ENCODE measurements at regions not wholly inside any gene's neighbourhood (a gene's known extent, or its start where the extent isn't known, plus 50 kb on each side); places are given as distances from the start of the nearest gene placed in this dataset.
"Not testable (repeated sequence)": the region's sequence is repeated elsewhere in the genome, so short reads cannot be mapped to it uniquely, and the experiment has no call there.

DNA sequence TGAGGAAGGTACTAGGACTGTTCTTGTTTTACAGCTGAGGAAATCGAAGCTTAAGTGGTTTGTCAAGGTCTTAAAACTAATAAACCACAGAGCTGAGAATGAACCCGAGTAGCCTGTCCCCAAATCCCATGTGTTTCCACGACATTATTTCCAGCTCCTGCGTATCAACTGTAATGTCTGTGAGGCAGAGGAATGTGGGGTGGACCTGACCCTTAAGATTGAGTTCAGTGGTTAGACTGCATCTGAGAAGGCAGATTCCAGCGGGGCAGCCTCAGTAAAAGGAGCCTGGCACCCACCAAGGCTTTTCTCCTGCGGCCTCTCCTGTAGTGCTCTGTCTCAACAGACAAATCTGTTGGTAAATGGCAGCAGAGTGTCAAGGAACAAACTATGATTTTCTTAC, 81.9 kb upstream of the TMEM178A start:
- no peak for DNase-seq

DNA sequence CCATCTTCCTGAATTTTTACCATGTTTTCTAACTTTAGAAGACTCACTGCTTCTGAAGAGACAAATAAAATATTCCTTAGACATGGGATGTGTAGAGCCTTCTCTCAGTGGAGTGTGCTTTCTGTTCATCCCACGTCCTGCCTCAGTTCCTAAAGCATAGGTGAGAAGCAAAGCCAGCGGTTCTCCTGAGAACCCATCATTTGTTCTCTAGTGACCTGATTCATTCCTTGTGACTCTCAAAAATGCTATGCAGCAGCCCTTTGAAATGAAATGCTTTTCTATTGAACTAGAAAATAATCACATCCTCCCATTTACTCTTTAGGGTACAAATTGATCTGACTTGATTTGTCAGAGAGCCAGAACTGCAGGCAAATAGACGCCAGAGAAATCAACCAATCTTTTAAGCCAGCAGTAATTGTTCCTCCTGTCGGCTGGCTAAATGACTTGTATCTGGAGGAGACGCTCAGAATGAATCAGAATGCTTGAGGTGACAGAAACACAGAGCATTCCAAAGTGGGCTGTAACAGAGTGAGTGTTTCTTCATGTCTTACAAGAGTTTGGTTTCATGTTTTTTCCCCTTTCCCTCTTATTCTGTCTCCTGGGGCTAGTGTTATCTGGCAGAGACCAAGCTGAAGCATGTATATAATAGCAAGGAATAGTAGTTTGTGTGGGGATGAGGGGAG, 81.3 kb upstream of the TMEM178A start:
- no peak for DNase-seq

DNA sequence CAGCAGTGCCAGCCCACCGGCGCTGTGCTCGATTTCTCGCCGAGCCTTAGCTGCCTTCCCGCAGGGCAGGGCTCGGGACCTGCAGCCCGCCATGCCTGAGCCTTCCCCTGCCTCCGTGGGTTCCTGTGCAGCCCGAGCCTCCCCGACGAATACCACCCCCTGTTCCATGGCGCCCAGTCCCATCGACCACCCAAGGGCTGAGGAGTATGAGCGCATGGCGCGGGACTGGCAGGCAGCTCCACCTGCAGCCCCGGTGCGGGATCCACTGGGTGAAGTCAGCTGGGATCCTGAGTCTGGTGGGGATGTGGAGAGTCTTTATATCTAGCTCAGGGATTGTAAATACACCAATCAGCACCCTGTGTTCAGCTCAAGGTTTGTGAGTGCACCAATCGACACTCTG, 80.2 kb upstream of the TMEM178A start:
- DNase-seq = not testable (repeated sequence)

DNA sequence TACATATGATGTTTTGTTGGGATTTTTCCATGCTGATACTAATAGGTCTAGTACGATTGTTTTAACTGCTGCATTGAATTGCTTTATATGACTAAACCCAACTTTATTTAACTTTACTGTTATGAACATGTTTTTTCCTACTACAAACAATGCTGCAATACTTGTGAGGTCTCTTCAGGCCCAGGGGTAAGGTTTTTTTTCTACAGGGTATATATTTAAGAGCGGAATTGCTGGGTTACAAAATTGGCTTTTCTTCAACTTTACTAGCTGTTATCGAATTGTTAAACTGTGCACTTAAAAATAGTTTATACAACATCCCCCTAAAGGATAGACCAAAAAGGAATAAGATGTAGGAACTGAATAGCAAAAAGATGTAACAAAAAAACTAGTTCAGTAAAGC, 78.5 kb upstream of the TMEM178A start:
- no peak for DNase-seq

DNA sequence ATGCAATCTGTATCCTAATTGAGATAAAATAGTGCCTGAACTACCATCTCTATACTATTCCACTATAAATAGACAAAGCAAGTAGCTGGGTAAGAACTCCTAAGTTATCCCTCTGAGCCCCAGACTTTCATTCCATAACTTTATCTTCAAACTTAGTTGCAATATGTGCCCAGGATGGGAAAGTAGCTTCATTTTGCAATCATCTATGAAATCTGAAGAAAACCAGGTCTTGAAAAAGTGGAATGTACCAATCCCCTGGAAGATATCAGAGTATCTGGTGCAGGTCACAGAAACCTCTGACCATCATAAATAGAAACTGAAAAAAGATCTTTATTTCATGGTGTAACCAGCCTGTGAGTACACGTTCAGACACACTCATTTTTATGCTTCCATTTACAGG, 78.1 kb upstream of the TMEM178A start:
- no peak for DNase-seq

DNA sequence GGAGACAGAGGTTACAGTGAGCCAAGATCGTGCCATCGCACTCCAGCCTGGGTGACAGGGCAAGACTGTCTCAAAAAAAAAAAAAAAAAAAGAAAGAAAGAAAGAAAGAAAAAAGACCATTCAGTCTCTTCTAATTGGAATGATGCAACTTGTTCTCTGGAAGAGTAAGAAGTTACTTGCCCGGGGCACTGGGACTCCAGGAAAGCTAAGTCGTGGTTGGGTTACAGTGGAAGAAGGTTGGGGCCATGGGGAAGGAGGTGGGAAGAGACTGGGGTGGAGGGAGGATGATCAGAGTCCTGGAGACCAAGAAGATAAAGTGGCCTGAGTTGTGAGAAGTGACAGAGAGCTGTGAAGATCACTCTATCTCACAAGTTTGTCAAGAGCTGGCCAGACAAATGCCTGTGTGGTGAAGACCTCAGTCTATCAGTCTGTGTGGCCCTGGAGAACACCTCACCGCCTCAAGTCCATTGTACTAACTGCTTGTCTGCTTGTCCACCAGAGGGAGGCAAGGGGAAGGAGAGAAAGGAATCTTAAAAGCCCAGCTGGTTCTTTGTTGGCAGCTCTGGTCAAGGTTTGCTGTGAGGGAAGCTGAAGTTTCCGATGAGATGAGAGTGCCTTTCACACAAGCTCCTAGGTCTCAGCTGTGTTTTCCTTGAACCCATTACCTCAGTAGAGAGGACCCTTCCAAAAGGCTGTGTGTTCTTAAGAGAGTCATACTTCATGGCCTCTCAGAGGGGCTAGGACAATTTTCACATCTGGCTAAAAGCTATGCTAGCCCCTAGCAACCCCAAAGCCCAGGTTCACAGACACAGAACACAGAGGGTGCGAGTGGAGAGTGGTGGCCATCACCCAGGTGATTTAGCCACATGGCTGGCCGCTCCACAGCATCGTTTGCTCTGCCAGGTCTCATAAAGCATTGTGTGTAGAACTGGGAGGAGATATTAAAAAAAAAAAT, 72.0 kb upstream of the TMEM178A start:
- no peak for DNase-seq

DNA sequence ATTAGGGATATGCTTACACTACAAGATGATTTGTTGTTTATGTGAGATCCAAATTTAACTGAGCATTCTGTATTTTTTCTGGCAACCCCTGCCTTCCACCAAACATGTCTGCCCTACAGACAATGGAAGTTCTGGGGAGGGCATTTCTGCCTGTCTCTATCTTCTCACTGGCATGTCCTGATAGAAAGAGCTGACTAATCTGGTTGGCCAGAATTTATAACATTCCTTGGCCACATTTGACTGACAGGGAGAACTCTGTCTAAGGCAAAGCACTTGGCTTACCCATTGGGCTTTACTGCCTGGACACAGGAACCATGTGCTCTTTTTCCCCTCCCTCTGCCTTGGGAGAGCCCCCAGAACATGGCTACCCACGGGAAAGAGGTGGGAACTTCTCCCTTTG, 70.6 kb upstream of the TMEM178A start:
- no peak for DNase-seq

DNA sequence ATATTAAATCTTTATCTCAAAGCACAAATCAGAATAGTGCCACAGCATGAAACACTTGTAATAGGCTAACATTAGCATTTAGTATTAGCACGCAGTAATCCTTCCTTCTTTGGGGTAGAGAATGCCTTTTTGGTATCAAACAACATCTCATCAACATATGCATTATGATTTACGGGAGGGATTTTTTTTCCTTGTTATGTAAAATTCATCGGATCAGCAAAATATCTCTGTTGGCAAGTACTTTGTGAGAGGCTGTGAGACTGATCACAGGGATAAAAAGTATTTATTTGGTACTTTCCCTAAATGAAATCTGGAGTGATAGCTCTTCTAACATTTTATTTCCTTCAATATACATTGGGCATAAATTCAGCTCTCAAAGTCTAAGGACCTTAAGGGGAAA, 68.4 kb upstream of the TMEM178A start:
- DNase-seq = no peak

DNA sequence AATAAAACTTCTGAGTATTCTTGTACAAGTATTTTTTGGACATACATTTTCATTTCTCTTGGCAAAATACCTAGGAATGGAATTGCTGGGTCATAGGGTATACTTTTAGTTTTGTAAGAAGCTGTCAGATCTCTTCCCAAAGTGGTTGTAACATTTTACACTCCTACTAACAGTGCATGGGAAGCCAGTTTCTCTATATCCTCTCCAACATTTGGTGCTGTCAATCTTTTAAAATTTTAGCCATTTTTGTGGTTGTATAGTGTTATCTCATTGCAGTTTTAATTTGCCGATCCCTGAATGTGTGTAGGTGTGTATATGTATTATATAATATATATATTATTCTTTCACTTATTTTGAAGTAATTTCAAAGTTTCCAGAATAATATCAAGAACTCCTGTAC, 63.1 kb upstream of the TMEM178A start:
- DNase-seq = no peak

DNA sequence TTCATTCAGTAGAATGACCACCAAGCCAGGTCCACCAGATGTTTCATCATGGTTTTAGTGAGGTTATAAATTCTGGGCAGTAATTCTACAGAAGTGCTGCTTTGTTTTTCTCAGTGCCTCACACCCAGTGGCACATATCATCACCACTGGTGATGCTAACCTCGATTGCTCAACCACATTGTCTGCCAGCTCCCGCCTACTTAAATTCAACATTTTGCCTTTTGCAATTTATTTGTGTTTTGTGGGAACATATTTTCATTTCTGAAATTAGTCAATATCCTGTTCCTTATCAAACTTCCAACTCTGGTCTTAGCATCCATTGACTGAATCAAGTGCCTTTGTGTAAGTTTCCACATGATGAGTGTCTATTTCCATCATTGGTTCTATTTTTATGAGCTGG, 62.3 kb upstream of the TMEM178A start:
- DNase-seq = no peak

DNA sequence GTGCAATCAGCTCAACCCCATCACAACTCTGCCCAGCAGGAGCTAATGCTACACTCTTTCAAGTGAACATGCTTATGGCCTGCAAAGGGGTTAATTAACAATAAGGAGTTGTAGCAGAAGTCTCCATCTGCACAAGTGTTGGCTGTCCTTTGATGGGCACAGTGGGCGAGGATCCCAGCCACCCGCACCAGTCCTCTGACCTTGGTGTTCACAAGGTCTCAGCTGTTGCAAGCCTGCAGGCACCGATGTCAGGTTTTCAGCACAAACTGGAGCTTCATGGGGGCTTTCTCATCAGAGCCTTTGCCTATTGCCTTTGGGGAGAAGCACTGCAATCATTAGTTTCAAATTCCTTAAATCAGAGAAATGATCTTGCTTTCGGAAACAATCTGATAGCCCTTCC, 60.9 kb upstream of the TMEM178A start:
- no peak for DNase-seq

DNA sequence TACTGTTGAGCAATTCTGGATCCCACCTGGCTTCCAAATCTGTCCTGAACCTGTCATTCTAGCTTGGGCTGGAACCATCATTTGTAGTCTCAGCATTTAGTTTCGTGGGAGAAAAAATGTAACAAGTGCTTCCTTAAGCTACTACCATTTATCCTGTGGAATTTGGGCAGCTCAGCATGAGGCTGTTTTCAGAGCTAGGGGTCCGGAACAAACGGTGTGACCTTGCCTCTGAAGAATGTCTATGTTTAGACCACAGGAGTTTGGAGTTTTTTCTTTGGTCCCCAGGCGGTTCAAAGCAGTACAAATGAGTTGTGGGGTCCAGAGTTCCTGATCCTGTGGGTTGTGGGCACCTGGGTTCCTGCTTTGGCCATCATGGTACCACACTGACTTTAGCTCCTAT, 59.1 kb upstream of the TMEM178A start:
- DNase-seq = no peak

DNA sequence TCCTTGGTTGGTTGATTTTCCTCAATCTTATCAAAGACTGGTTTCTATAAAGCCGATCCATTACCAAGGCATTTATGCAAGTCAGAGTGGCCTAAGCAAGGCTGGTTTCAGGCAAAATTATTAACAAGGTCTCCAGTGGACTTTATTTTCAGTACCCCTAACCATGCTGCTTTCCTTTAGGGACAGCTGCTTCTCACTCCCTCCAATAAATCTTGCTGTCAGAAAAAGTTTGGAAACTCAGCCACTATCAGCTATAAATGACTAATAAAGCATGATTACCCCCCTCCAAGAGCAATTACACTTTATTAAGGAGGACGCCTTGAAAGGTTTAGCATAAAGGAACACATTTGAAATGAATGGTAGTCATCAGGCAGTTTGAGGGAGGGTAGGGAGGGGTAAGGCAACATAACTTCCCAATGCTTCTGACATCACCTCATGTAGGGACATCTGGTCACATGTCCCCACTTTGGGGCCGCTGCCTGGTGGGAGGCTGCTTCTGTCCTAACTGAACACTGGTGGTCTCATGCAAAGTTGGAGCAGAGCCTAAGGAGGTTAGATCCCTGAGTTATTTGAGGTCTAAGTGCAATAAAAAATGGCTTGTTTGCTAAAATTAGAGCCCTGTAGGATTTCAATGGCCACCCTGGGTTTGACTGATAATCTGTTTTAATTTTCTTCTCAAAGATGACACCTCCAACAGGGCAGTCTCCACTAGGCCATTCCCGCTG, 58.0 kb upstream of the TMEM178A start:
- no peak for DNase-seq

DNA sequence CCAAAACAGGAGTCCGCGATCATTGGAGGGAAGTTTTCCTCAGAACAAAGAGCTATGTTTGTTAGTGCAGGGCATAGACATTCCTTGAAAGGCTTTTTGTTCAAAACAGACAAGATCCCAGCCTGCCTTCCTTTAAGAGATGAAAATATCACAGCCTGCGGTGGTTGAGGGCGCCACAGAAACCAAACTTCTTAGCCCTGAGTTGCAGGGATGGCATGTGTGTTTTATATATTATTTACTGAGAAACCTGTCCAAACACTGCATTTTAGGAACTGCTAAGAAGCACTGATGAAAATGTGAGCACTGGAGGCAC, 57.5 kb upstream of the TMEM178A start:
- DNase-seq = no peak

DNA sequence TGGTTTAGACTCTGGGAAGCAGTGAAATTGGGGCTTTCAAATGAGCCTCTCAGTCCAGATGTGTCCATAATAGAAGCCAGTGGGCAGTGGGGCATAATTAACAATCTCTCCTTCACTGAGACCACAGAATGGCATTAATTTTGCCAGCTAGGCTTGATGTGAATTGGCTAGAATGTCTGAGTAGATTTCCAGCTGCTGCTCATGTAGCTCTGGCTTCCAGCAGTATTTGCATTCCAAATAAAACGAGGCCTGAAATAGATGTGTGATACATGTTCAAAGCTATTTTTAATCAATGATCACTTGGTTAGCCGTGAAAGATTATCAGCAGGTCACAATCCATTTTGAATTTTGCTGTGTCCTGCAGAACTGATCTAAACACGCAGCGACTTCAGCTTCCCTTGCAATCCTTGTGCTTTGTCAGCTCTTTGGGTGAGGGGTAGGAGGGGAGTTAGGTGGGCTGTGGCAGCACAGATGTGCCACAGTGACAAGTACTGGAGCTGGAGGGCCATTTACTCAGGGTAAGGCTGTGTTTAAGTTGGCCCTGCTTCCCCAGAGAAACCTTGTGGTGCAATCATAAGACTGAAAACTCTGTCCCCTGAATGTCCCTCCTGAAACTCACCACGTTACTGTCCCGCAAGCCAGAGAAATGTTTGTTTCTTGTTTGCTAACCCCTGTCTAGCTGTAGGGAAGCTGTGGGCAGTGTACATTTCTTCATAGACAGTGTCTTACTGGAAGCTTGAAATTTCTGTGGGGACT, 56.9 kb upstream of the TMEM178A start:
- no peak for DNase-seq

DNA sequence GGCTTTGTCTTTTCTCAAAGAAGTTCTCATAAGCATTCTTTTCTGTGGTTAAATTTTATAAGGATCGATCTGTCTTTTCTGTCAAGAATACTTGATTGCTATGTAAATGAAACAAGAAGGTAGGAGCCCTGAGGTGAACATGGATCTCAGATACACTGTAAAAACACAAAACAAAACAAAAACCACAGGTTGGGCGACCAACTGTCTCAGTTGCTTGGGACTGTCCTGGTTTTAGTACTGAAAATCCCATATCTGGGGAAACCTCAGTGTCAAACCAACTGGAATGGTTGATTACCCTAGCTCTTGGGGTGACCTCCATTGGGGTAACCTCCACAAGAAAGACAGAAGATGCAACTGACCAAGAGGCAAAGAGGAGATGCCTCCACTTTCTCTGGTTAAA, 55.8 kb upstream of the TMEM178A start:
- DNase-seq = no peak

DNA sequence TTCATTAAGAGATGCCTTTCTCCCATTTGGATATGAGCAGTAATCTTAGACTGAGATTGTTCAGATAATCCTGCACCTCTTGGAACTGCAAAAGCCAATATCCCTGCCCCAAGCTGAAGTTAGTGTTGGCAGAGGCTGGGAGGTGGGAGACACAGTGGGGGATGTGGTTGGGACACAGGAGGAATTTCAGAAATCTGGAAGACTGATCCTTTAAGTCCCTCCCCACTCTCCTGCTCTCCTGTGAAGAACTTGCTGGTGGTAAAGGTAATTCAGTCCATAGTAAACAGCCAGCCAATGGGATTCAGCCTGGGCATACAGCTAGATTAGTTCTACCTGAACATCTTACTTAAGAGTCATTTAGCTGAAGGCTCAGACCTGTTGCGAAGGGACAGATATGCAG, 50.0 kb upstream of the TMEM178A start:
- DNase-seq = no peak
